ENCODE measurements at regions not wholly inside any gene's neighbourhood (a gene's known extent, or its start where the extent isn't known, plus 50 kb on each side); places are given as distances from the start of the nearest gene placed in this dataset.

DNA sequence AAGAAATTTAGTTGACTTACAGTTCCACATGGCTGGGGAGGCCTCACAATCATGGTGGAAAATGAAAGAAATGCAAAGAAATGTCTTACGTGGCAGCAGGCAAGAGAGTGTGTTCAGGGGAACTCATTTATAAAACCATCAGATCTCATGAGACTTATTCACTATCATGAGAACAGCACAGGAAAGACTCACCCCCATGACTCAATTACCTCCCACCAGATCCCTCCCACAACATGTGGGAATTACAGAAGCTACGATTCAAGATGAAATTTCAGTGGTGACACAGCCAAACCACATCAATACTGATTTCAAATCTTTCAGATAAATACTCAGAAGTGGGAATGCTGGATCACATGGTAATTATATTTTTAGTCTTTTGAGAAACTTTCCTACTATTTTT, 1357.9 kb downstream of the SLITRK5 start:
- H3K36me3 ChIP-seq = no peaks in the 10 kb centered on the region
- no peak overlapping the region for H3K27ac ChIP-seq
- no peaks in the 10 kb centered on the region for H3K9me3 ChIP-seq
- no peak for DNase-seq
- no peaks in the 10 kb centered on the region for H3K4me1 ChIP-seq (ENCODE audit: insufficient read depth)
- H3K27me3 ChIP-seq = no peaks in the 10 kb centered on the region
- no peak overlapping the region for H3K4me3 ChIP-seq
- WGBS, 3 donors = 65 to 74% (median 68%) methylated on average over 2 of the region's 2 CpGs
- TF ChIP-seq CTCF (IDR thresholded peaks at IDR 0.05) (no peak), POLR2A (IDR thresholded peaks at IDR 0.05) (no peak), EP300 (IDR thresholded peaks at IDR 0.05) (no peak)
- intact Hi-C loops (cut with DNase I) = no loop called here

GRCh38 chr13:89034015-89034414, 1362.8 kb downstream of the SLITRK5 start:
- Histone ChIP-seq H3K4me3 (no peak overlapping the region), H3K9me3 (no peaks in the 10 kb centered on the region), H3K27ac (no peak overlapping the region), H3K36me3 (no peaks in the 10 kb centered on the region), H3K27me3 (no peaks in the 10 kb centered on the region), H3K4me1 (ENCODE audit: insufficient read depth) (no peaks in the 10 kb centered on the region)
- 78 to 86% (median 81%) methylated on average over 1 of the region's 1 CpG for WGBS, 3 donors
- intact Hi-C loops (cut with DNase I) = no loop called here
- DNase-seq = no peak
- TF ChIP-seq POLR2A (IDR thresholded peaks at IDR 0.05) (no peak), EP300 (IDR thresholded peaks at IDR 0.05) (no peak), CTCF (IDR thresholded peaks at IDR 0.05) (no peak)

DNA sequence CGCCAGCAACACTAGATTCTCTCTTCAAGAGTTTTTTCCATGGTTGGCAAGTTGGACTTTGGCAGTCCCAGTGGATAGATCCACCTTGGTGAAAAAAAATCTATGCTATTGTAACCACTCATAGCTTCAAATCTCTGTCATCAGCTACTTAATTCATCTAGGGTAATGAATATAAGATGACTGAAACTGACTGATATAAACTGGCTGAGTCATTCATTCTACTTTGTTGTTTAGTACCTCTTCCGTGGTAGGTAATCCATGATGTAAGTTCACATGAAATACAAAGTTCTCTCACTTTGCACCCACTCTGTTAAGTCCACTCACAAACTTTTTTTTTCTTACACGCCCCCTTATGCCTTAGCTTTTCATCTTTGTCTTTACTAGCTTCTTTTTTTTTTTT, 1381.5 kb downstream of the SLITRK5 start:
- Histone ChIP-seq H3K9me3 (no peaks in the 10 kb centered on the region), H3K36me3 (no peaks in the 10 kb centered on the region), H3K4me1 (ENCODE audit: insufficient read depth) (no peaks in the 10 kb centered on the region), H3K27me3 (no peaks in the 10 kb centered on the region), H3K4me3 (no peak overlapping the region), H3K27ac (no peak overlapping the region)
- no peak for TF ChIP-seq POLR2A (IDR thresholded peaks at IDR 0.05)
- TF ChIP-seq EP300 (IDR thresholded peaks at IDR 0.05) = no peak
- TF ChIP-seq CTCF (IDR thresholded peaks at IDR 0.05) = no peak
- WGBS, 3 donors = 79 to 89% (median 82%) methylated on average over 3 of the region's 3 CpGs
- DNase-seq = no peak
- intact Hi-C loops (cut with DNase I) = no loop called here

DNA sequence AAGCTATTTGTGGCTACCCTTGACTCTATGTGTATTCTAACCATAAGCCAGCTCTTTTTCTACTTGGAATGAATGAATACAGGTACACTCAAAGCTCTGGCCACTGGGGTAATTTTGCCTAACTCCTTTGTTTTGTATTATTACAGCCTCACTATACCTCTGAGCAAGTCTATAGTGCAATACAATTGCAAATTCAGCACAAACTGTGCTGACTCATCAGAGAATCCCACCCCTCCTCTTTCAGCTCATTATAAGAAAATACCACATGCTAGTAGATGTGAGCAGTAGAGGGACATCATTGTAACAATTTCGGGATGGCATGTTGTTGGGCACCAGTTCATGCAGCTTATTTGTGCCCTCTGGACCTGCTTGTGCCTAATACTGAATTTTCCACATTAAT, 1382.2 kb downstream of the SLITRK5 start:
- H3K27ac ChIP-seq = no peak overlapping the region
- no peaks in the 10 kb centered on the region for H3K9me3 ChIP-seq
- DNase-seq = no peak
- intact Hi-C loops (cut with DNase I) = no loop called here
- no peak overlapping the region for H3K4me3 ChIP-seq
- WGBS, 3 donors = 77 to 85% (median 82%) methylated on average over 1 of the region's 1 CpG
- no peaks in the 10 kb centered on the region for H3K4me1 ChIP-seq (ENCODE audit: insufficient read depth)
- TF ChIP-seq CTCF (IDR thresholded peaks at IDR 0.05) (no peak), EP300 (IDR thresholded peaks at IDR 0.05) (no peak), POLR2A (IDR thresholded peaks at IDR 0.05) (no peak)
- H3K36me3 ChIP-seq = no peaks in the 10 kb centered on the region
- no peaks in the 10 kb centered on the region for H3K27me3 ChIP-seq

GRCh38 chr13:89057274-89057673, 1386.1 kb downstream of the SLITRK5 start:
- DNase-seq = no peak
- no peaks in the 10 kb centered on the region for H3K27me3 ChIP-seq
- H3K4me3 ChIP-seq = no peak overlapping the region
- H3K4me1 ChIP-seq (ENCODE audit: insufficient read depth) = no peaks in the 10 kb centered on the region
- H3K27ac ChIP-seq = no peak overlapping the region
- H3K36me3 ChIP-seq = no peaks in the 10 kb centered on the region
- TF ChIP-seq EP300 (IDR thresholded peaks at IDR 0.05) = no peak
- no peak for TF ChIP-seq POLR2A (IDR thresholded peaks at IDR 0.05)
- TF ChIP-seq CTCF (IDR thresholded peaks at IDR 0.05) = no peak
- H3K9me3 ChIP-seq = no peaks in the 10 kb centered on the region
- intact Hi-C loops (cut with DNase I) = no loop called here

Measured in ovary (tissue), 7 donors.